Adrenal gland (tissue), 5 donors: ENCODE measurements at regions not wholly inside any gene's neighbourhood (a gene's known extent, or its start where the extent isn't known, plus 50 kb on each side); places are given as distances from the start of the nearest gene placed in this dataset.

Source experiments
- POLR2A ChIP-seq, 2 donors: fragments of 450-650 bp; IDR thresholded peaks; one replicate each; pipeline ENCODE4 v1.6.1; 2017; ENCODE audit warnings: antibody characterized with exemption in 2 of 2, mild to moderate bottlenecking in 2 of 2, moderate library complexity in 1 of 2
- TF ChIP-seq, protein P1 (sequence below), 6 experiments: fragments of 450-650 bp in 4 of 6; fragments of 200-600 bp in 2 of 6; sonication (generic) in 1 of 6; IDR thresholded peaks; 1 replicate in 5 of 6; 2 replicates in 1 of 6; pipeline versions ENCODE4 v1.5.1 to v1.8.0; 2016 to 2021; ENCODE audit warnings: antibody characterized with exemption in 6 of 6, mild to moderate bottlenecking in 2 of 6, moderate library complexity in 1 of 6
- donor health status: DM: no; HTN: no; CAD: no.

GRCh38 chr18:45276878-45277277 lies 338.4 kb upstream of the SLC14A2 start:
- TF ChIP-seq, protein P1, sequence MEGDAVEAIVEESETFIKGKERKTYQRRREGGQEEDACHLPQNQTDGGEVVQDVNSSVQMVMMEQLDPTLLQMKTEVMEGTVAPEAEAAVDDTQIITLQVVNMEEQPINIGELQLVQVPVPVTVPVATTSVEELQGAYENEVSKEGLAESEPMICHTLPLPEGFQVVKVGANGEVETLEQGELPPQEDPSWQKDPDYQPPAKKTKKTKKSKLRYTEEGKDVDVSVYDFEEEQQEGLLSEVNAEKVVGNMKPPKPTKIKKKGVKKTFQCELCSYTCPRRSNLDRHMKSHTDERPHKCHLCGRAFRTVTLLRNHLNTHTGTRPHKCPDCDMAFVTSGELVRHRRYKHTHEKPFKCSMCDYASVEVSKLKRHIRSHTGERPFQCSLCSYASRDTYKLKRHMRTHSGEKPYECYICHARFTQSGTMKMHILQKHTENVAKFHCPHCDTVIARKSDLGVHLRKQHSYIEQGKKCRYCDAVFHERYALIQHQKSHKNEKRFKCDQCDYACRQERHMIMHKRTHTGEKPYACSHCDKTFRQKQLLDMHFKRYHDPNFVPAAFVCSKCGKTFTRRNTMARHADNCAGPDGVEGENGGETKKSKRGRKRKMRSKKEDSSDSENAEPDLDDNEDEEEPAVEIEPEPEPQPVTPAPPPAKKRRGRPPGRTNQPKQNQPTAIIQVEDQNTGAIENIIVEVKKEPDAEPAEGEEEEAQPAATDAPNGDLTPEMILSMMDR (IDR thresholded peaks at IDR 0.05), result no peak
- TF ChIP-seq POLR2A (IDR thresholded peaks at IDR 0.05), result no peak
